Hematopoietic multipotent progenitor cell treated with erythropoietin and hydrocortisone succinate and interleukin-3 and kit ligand, for 4 days (in vitro differentiated cells): ENCODE measurements at regions not wholly inside any gene's neighbourhood (a gene's known extent, or its start where the extent isn't known, plus 50 kb on each side); places are given as distances from the start of the nearest gene placed in this dataset.
"Not testable (repeated sequence)": the region's sequence is repeated elsewhere in the genome, so short reads cannot be mapped to it uniquely, and the experiment has no call there.

Experiments
- DNase-seq: peaks from one replicate; pipeline ENCODE4 v3.0.0-alpha.2; 2015

GRCh38 chr5:118156181-118156580 lies 832.2 kb downstream of the DTWD2 start:
- no peak for DNase-seq

GRCh38 chr5:118146824-118147223 lies 841.5 kb downstream of the DTWD2 start:
- DNase-seq: no peak

GRCh38 chr5:118144540-118144939 lies 843.8 kb downstream of the DTWD2 start:
- DNase-seq: no peak

GRCh38 chr5:118139361-118139760 lies 849.0 kb downstream of the DTWD2 start:
- DNase-seq: no peak

GRCh38 chr5:118126159-118126558 lies 862.2 kb downstream of the DTWD2 start:
- DNase-seq: no peak

- DNase-seq: no peak
Observed at GRCh38 chr5:118125687-118126086, 862.7 kb downstream of the DTWD2 start.

GRCh38 chr5:118121258-118121657 lies 867.1 kb downstream of the DTWD2 start:
- no peak for DNase-seq

GRCh38 chr5:118115791-118116190 lies 872.6 kb downstream of the DTWD2 start:
- no peak for DNase-seq

- DNase-seq: no peak
Observed at GRCh38 chr5:118111956-118112355, 876.4 kb downstream of the DTWD2 start.

GRCh38 chr5:118107246-118107645 lies 881.1 kb downstream of the DTWD2 start:
- DNase-seq: not testable (repeated sequence)

- no peak for DNase-seq
Observed at GRCh38 chr5:118098716-118099115, 889.6 kb downstream of the DTWD2 start.

GRCh38 chr5:118095115-118095514 lies 893.2 kb downstream of the DTWD2 start:
- no peak for DNase-seq

GRCh38 chr5:118088448-118088847 lies 899.9 kb downstream of the DTWD2 start:
- DNase-seq: no peak

- DNase-seq: no peak
Observed at GRCh38 chr5:118076490-118076889, 911.9 kb downstream of the DTWD2 start.

- DNase-seq: no peak
Observed at GRCh38 chr5:118070041-118070440, 918.3 kb downstream of the DTWD2 start.

- DNase-seq: no peak
Observed at GRCh38 chr5:118069452-118069851, 918.9 kb downstream of the DTWD2 start.

GRCh38 chr5:118068886-118069285 lies 919.5 kb downstream of the DTWD2 start:
- no peak for DNase-seq

GRCh38 chr5:118063836-118064235 lies 924.5 kb downstream of the DTWD2 start:
- DNase-seq: not testable (repeated sequence)

- DNase-seq: no peak
Observed at GRCh38 chr5:118060833-118061232, 927.5 kb downstream of the DTWD2 start.

GRCh38 chr5:118052503-118052902 lies 935.8 kb downstream of the DTWD2 start:
- no peak for DNase-seq

GRCh38 chr5:118044169-118044568 lies 944.2 kb downstream of the DTWD2 start:
- no peak for DNase-seq

- no peak for DNase-seq
Observed at GRCh38 chr5:118043531-118043930, 944.8 kb downstream of the DTWD2 start.

- peak; percentile 32 for DNase-seq
Observed at GRCh38 chr5:118042076-118042475, 946.3 kb downstream of the DTWD2 start.

GRCh38 chr5:118040496-118040895 lies 947.9 kb downstream of the DTWD2 start:
- no peak for DNase-seq

GRCh38 chr5:118033686-118034338 lies 954.5 kb downstream of the DTWD2 start:
- no peak for DNase-seq
